ENCODE measurements at regions not wholly inside any gene's neighbourhood (a gene's known extent, or its start where the extent isn't known, plus 50 kb on each side); places are given as distances from the start of the nearest gene placed in this dataset.
A peak's percentile ranks its signal among the peaks of the same experiment; 100 is the strongest.

DNA sequence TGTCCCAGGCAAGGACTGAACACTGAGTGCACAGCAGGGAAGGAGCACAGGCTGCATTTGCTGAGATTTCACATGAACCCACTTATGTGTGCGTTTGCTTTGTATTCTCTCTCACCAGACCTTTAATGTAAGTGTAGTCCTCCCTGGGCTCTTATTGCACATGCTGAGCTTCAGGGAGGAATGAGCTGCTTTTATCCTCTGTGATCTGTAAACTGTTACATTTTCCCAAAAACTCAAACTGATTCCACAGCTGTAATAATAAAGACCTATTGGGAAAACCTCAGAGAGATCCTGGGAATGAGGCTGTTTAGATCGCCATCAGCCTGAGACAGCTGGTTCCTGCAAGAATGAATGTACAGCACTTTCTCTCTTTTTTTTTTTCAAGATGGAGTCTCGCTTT lies 53.6 kb upstream of the ADORA2B start:
- ATAC-seq (peak; percentile 44), DNase-seq (ENCODE audit: low spot score) (no peak)
- intact Hi-C loops (cut with DNase I): no loop called here

- intact Hi-C loops (cut with DNase I): no loop called here
- ATAC-seq: no peak
- no peak for DNase-seq (ENCODE audit: low spot score)
Observed at GRCh38 chr17:15892244-15892643, 52.7 kb upstream of the ADORA2B start.

DNA sequence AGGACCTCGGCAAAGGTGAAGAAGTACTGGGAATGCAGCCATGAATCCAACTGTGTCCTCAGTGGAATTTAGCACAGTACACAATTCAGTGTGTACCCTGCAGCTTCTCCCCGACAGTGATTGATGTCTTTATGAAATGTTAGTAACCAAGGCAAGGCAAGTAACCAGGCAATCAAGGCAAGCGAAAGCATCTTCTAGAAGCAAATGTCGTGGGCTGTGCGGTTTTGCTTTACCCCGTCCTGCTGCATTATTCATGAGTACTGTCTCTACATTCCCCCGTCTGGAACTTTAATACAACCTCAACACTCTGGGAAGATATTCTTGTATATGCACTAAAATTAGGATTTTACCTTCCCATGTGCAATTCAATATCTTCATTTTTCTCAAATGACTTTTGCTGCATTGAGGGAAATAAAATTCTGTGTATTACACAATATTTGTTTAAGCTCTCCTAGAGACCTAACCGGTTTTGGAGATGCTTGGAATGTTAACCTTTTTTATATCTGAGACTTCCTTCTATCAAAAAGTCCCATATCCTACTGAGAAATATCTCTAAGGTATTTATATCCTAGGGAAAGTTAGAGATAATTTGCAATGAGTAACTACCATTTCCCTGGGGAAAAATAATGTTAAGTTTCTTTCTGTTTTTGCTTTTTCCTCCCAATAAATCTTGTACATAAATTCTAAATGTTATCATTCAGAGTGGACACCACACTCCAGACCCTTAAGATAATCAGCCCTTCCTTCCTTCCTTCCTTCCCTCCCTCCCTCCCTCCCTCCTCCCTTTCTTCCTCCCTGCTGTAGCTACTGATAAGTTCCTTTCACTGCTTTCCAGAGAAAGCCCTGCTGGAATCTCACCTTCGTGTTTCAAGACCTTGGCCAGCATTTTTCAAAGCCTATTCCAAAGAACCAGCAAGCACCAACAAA lies 51.9 kb upstream of the ADORA2B start:
- no peak for DNase-seq (ENCODE audit: low spot score)
- peak; percentile 20 for ATAC-seq
- intact Hi-C loops (cut with DNase I): no loop called here

GRCh38 chr17:15893658-15894024 lies 51.3 kb upstream of the ADORA2B start:
- no peak for DNase-seq (ENCODE audit: low spot score)
- intact Hi-C loops (cut with DNase I): no loop called here
- ATAC-seq: no peak

GRCh38 chr17:15894258-15894657 lies 50.7 kb upstream of the ADORA2B start:
- DNase-seq (ENCODE audit: low spot score) (no peak), ATAC-seq (no peak)
- intact Hi-C loops (cut with DNase I): no loop called here

DNA sequence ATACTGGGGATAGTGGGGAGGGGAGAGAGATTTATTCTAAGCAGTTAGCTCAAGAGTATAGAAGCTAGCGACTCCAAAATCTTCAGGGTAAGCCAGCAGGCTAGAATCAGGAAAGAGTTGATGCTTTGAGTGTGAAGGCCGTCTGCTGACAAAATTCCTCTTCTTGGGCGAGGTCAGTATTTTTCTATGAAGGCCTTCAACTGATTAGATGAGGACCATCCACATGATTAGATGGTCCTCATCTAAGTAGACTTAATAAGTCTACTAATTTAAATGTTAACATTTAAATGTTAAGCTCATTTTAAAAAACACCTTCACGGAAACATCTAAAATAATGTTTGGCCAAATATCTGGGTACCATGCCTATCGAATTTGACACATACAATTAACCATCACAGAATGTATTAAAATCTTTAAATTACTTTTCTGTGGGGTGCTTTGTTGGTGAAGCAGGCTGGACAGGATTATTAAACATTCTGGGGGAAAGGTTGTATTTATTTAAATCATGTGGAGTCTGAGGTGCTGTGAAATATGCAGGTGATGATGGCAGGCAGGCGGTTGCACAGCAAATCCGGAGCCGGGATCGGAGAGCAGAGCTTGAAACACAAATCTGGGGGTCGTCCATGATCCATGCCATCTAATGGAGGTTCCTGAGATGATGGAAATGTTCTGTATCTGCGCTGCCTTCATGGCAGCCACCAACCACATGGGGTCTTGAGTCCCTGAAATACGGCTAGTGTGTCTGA lies 49.8 kb upstream of the ADORA2B start:
- ATAC-seq (no peak), DNase-seq (ENCODE audit: low spot score) (no peak)
- intact Hi-C loops (cut with DNase I): no loop called here

Data from sciatic nerve (tissue), 2 donors.